Mesothelial cell of epicardium (in vitro differentiated cells): ENCODE measurements at regions not wholly inside any gene's neighbourhood (a gene's known extent, or its start where the extent isn't known, plus 50 kb on each side); places are given as distances from the start of the nearest gene placed in this dataset.

Source experiments
- DNase-seq, 2 experiments: peaks; one replicate each; pipeline ENCODE4 v3.0.0; 2021; ENCODE audit warnings: low spot score in 2 of 2; ENCODE audit not compliant: unreplicated experiment in 2 of 2
- H3K27ac Mint-ChIP-seq: 2 replicates; pipeline ENCODE4 v1.8.0; 2021; ENCODE audit warnings: mixed read lengths
- H3K27me3 Mint-ChIP-seq: 2 replicates; pipeline ENCODE4 v1.8.0; 2021; ENCODE audit warnings: low read depth, mixed read lengths
- H3K36me3 Mint-ChIP-seq: 2 replicates; pipeline ENCODE4 v1.8.0; 2021; ENCODE audit warnings: mixed read lengths
- H3K4me1 Mint-ChIP-seq: 2 replicates; pipeline ENCODE4 v1.8.0; 2021; ENCODE audit warnings: mixed read lengths
- H3K4me3 Mint-ChIP-seq: 2 replicates; pipeline ENCODE4 v1.8.0; 2021; ENCODE audit warnings: mild to moderate bottlenecking, moderate library complexity, mixed read lengths
- H3K9me3 Mint-ChIP-seq: 2 replicates; pipeline ENCODE4 v1.8.0; 2021; ENCODE audit warnings: mixed read lengths
- CTCF ChIP-seq: fragments of 200-600 bp; sonication (generic); IDR thresholded peaks from one replicate; pipeline ENCODE4 v1.5.0; 2021; ENCODE audit warnings: antibody characterized with exemption; ENCODE audit not compliant: unreplicated experiment

GRCh38 chr2:174691201-174691779 is 73.0 kb downstream of the CHRNA1 start:
- H3K27me3 Mint-ChIP-seq: peaks cover 10% of the 10 kb centered on the region
- H3K4me1 Mint-ChIP-seq: no peaks in the 10 kb centered on the region
- H3K4me3 Mint-ChIP-seq: no peak overlapping the region
- no peaks in the 10 kb centered on the region for H3K9me3 Mint-ChIP-seq
- no peaks in the 10 kb centered on the region for H3K36me3 Mint-ChIP-seq
- DNase-seq: no peak
- no peak overlapping the region for H3K27ac Mint-ChIP-seq
- no peak for TF ChIP-seq CTCF

- peaks cover 10% of the 10 kb centered on the region for H3K27me3 Mint-ChIP-seq
- H3K27ac Mint-ChIP-seq: no peak overlapping the region
- no peak for DNase-seq
- H3K4me1 Mint-ChIP-seq: no peaks in the 10 kb centered on the region
- no peaks in the 10 kb centered on the region for H3K9me3 Mint-ChIP-seq
- no peak overlapping the region for H3K4me3 Mint-ChIP-seq
- no peaks in the 10 kb centered on the region for H3K36me3 Mint-ChIP-seq
- TF ChIP-seq CTCF: no peak
Measured at GRCh38 chr2:174690026-174690425, 74.2 kb downstream of the CHRNA1 start.

GRCh38 chr2:174688079-174688478 is 76.2 kb downstream of the CHRNA1 start:
- no peak overlapping the region for H3K27ac Mint-ChIP-seq
- no peak for DNase-seq
- TF ChIP-seq CTCF: peak; percentile 46
- H3K4me3 Mint-ChIP-seq: no peak overlapping the region
- no peaks in the 10 kb centered on the region for H3K36me3 Mint-ChIP-seq
- peaks cover 13% of the 10 kb centered on the region for H3K4me1 Mint-ChIP-seq
- no peaks in the 10 kb centered on the region for H3K9me3 Mint-ChIP-seq
- peaks cover 2% of the 10 kb centered on the region for H3K27me3 Mint-ChIP-seq

- H3K27ac Mint-ChIP-seq: no peak overlapping the region
- TF ChIP-seq CTCF: no peak
- H3K4me1 Mint-ChIP-seq: peaks cover 17% of the 10 kb centered on the region
- H3K9me3 Mint-ChIP-seq: no peaks in the 10 kb centered on the region
- DNase-seq: no peak
- H3K27me3 Mint-ChIP-seq: peaks cover 2% of the 10 kb centered on the region
- H3K4me3 Mint-ChIP-seq: no peak overlapping the region
- H3K36me3 Mint-ChIP-seq: no peaks in the 10 kb centered on the region
Measured at GRCh38 chr2:174686430-174686829, 77.8 kb downstream of the CHRNA1 start.

- H3K36me3 Mint-ChIP-seq: no peaks in the 10 kb centered on the region
- peaks cover 8% of the 10 kb centered on the region for H3K27me3 Mint-ChIP-seq
- H3K4me3 Mint-ChIP-seq: peak overlapping the region; percentile 88
- peak overlapping the region; percentile 49 for H3K27ac Mint-ChIP-seq
- H3K9me3 Mint-ChIP-seq: no peaks in the 10 kb centered on the region
- H3K4me1 Mint-ChIP-seq: peaks cover 19% of the 10 kb centered on the region
- DNase-seq: no peak
- no peak for TF ChIP-seq CTCF
Measured at GRCh38 chr2:174683392-174683759, 80.9 kb downstream of the CHRNA1 start.
